Neural crest cell (in vitro differentiated cells): ENCODE measurements at regions not wholly inside any gene's neighbourhood (a gene's known extent, or its start where the extent isn't known, plus 50 kb on each side); places are given as distances from the start of the nearest gene placed in this dataset.

Experiments
- DNase-seq: peaks from one replicate; pipeline ENCODE4 v3.0.0; 2021; ENCODE audit warnings: low read depth, mixed read lengths, low spot score
- H3K27ac Mint-ChIP-seq: one replicate; pipeline ENCODE4 v1.8.0; 2021; ENCODE audit warnings: mild to moderate bottlenecking, mixed read lengths; ENCODE audit not compliant: unreplicated experiment
- H3K27me3 Mint-ChIP-seq: 2 replicates; pipeline ENCODE4 v1.8.0; 2021; ENCODE audit warnings: low read depth, mild to moderate bottlenecking, mixed read lengths
- H3K36me3 Mint-ChIP-seq: 2 replicates; pipeline ENCODE4 v1.8.0; 2021; ENCODE audit warnings: low read depth, mild to moderate bottlenecking, mixed read lengths
- H3K4me1 Mint-ChIP-seq: 2 replicates; pipeline ENCODE4 v1.8.0; 2021; ENCODE audit warnings: mixed read lengths
- H3K4me3 Mint-ChIP-seq: one replicate; pipeline ENCODE4 v1.8.0; 2021; ENCODE audit warnings: mild to moderate bottlenecking, mixed read lengths
- H3K9me3 Mint-ChIP-seq: 2 replicates; pipeline ENCODE4 v1.8.0; 2021; ENCODE audit warnings: mixed read lengths
- TF ChIP-seq, protein P1 (sequence below): fragments of 200-600 bp; sonication (generic); conservative IDR thresholded peaks from 2 replicates; pipeline ENCODE4 v1.5.0; 2021; ENCODE audit warnings: antibody characterized with exemption, mild to moderate bottlenecking

DNA sequence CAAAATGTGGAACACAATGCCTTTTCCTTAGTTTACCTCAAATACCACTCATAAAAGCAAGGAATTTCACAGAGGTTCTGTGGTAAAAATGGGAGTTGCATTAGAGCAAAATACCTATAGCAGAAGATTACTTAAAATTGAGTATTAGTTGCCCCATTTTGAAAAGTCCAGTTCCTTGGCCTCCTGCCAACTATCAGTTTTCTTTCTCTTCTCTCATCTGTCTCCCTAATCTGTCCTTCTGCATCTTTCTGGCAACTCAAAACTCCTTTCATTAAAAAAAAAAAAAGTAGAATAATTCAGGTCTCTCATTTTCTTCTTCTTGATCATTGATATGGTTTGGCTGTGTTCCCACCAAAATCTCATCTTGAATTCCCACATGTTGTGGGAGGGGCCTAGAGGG is 127.3 kb downstream of the ATP23 start:
- Mint-ChIP-seq H3K36me3 (peaks cover 2% of the 10 kb centered on the region), H3K27ac (no peak overlapping the region)
- TF ChIP-seq, protein P1, sequence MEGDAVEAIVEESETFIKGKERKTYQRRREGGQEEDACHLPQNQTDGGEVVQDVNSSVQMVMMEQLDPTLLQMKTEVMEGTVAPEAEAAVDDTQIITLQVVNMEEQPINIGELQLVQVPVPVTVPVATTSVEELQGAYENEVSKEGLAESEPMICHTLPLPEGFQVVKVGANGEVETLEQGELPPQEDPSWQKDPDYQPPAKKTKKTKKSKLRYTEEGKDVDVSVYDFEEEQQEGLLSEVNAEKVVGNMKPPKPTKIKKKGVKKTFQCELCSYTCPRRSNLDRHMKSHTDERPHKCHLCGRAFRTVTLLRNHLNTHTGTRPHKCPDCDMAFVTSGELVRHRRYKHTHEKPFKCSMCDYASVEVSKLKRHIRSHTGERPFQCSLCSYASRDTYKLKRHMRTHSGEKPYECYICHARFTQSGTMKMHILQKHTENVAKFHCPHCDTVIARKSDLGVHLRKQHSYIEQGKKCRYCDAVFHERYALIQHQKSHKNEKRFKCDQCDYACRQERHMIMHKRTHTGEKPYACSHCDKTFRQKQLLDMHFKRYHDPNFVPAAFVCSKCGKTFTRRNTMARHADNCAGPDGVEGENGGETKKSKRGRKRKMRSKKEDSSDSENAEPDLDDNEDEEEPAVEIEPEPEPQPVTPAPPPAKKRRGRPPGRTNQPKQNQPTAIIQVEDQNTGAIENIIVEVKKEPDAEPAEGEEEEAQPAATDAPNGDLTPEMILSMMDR: no peak

DNA sequence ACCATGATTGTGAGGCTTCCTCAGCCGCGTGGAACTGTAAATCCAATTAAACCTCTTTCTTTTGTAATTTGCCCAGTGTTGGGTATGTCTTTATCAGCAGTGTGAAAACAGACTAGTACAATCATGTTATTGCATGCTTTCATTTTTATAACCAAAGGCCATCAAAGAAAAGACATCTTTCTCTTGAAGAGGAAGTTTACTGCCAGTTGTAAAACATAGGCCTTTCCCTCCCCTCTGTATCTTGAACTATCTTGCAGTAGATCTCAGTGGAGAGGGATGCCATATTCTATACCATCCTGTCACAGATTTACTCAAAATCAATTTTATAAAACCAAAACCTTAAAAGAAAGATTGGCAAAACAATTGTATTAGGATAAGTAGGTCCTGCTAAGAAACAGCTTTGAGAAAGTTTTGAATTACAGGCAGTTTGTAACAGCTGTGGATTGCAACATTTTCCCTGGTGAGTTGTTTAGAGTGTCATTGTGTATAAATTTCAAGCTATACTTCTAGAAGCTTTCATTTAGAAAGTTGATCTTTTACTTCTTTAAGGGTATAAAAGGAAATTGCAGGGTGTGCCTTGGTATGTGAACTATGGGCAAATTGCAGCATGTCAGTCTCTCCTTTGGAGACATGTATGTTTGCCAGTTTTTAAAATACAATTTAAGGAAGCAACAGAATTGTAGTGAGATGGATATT is 128.0 kb downstream of the ATP23 start:
- H3K4me1 Mint-ChIP-seq: no peaks in the 10 kb centered on the region
- H3K36me3 Mint-ChIP-seq: peaks cover 2% of the 10 kb centered on the region
- no peak overlapping the region for H3K4me3 Mint-ChIP-seq
- TF ChIP-seq, protein P1: no peak
- no peaks in the 10 kb centered on the region for H3K27me3 Mint-ChIP-seq
- peaks cover 5% of the 10 kb centered on the region for H3K9me3 Mint-ChIP-seq
- DNase-seq: no peak
- H3K27ac Mint-ChIP-seq: no peak overlapping the region

More for the DNA sequence above, 127.3 kb downstream of the ATP23 start:
- H3K4me3 Mint-ChIP-seq: no peak overlapping the region
- no peak for DNase-seq
- H3K9me3 Mint-ChIP-seq: peaks cover 2% of the 10 kb centered on the region
- no peaks in the 10 kb centered on the region for H3K4me1 Mint-ChIP-seq
- no peaks in the 10 kb centered on the region for H3K27me3 Mint-ChIP-seq

DNA sequence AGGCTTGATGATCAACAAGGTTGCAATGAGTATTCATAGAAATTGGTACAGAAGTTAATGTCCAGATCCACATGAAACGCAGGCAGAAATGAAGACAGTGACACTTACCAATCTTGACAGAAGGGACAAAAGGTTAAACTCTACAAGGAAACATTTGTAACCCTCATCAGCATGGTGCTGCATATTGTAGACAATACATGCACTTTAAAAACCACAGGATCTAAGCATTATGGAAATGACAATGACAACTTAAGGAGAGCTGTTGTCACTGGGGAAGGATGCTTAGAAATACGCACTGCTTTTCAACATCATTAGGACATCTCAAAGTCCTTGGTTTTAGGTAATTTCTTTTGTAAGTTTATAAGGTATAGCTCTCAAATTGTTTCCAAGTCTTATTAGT is 130.6 kb downstream of the ATP23 start:
- H3K4me3 Mint-ChIP-seq: no peak overlapping the region
- TF ChIP-seq, protein P1: no peak
- peaks cover 5% of the 10 kb centered on the region for H3K9me3 Mint-ChIP-seq
- DNase-seq: no peak
- peaks cover 2% of the 10 kb centered on the region for H3K36me3 Mint-ChIP-seq
- no peaks in the 10 kb centered on the region for H3K27me3 Mint-ChIP-seq
- H3K4me1 Mint-ChIP-seq: no peaks in the 10 kb centered on the region
- H3K27ac Mint-ChIP-seq: no peak overlapping the region

DNA sequence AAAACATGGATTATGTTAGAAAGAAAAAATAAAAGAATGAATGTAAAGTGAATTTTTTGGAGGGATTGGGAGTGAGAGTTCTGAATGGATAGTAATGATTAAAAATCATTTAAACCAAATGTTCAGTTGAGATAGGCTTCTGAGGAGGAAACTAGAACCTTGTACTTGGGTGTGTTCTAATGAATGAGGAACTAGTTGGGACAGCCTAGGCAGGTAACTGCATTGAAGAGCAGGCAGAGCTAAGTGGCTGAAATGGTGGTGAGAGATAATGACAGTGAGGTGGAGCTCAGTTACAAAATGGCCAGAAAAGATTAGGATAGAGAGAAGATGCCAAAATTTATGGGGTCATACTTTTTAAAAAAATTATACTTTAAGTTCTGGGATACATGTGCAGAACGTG is 132.9 kb downstream of the ATP23 start:
- H3K4me1 Mint-ChIP-seq: peaks cover 4% of the 10 kb centered on the region
- H3K27ac Mint-ChIP-seq: no peak overlapping the region
- TF ChIP-seq, protein P1: no peak
- H3K4me3 Mint-ChIP-seq: no peak overlapping the region
- DNase-seq: no peak
- peaks cover 3% of the 10 kb centered on the region for H3K9me3 Mint-ChIP-seq
- H3K36me3 Mint-ChIP-seq: peaks cover 2% of the 10 kb centered on the region
- no peaks in the 10 kb centered on the region for H3K27me3 Mint-ChIP-seq

DNA sequence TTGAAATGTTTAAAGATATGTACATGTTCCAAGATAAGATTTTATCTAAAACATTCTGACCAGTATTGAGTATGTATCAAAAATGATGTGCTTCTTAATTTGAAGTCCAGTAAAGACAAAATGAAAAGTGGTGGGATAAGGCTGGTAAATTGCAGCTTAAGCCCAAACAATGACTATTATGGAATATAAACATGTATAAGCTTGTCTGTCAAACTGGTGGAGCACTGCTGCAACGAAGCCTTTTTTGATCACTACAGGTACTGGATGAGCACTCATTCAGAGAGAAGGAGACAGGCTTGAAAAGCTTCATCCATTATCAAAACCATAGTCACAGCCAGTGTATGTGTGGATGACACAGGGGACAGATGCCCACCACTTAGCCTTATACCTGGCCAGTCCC is 138.4 kb downstream of the ATP23 start:
- Mint-ChIP-seq H3K4me3 (no peak overlapping the region), H3K9me3 (no peaks in the 10 kb centered on the region), H3K27me3 (no peaks in the 10 kb centered on the region), H3K27ac (no peak overlapping the region), H3K36me3 (no peaks in the 10 kb centered on the region), H3K4me1 (peaks cover 4% of the 10 kb centered on the region)
- TF ChIP-seq, protein P1: no peak
- DNase-seq: no peak
